Endothelial cell of umbilical vein (primary cell): ENCODE measurements at regions not wholly inside any gene's neighbourhood (a gene's known extent, or its start where the extent isn't known, plus 50 kb on each side); places are given as distances from the start of the nearest gene placed in this dataset.

Experiments
- BruUV-seq: library from RNA; stranded (reverse); fragments of 400-500 nt; replicated peaks from 2 replicates; lab custom pipeline; 2021; lab: Mats Ljungman, UMichigan
- CTCF ChIA-PET: fragments of 300-600, 350-600 bp; sonication (Branson Sonifier 250); formaldehyde crosslinking; loops from one replicate; lab custom pipeline; 2021; ENCODE audit warnings: antibody characterized with exemption, inconsistent platforms; lab: Charles Lee
- POLR2A ChIA-PET: fragments of 300-600, 350-600 bp; sonication (Branson Sonifier 250); formaldehyde crosslinking; loops from one replicate; lab custom pipeline; 2021; ENCODE audit warnings: antibody characterized with exemption, inconsistent platforms; lab: Charles Lee
- DNase-seq: peaks from one replicate; pipeline ENCODE4 v3.0.0-alpha.2; 2011; ENCODE audit warnings: low read depth, low spot score
- FAIRE-seq: peaks from 2 replicates; lab custom pipeline; 2011; peaks lifted over from hg19 to GRCh38; lab: Jason Lieb, UNC
- H2AFZ ChIP-seq: 2 replicates; pipeline ENCODE4 v1.6.0; 2012; ENCODE audit warnings: low read depth, low read length, control low read depth, inconsistent platforms
- H3K27ac ChIP-seq: 2 replicates; pipeline ENCODE4 v1.5.1; 2011; ENCODE audit warnings: low read depth, mild to moderate bottlenecking, control low read depth, low read length, moderate library complexity; ENCODE audit not compliant: insufficient read depth
- H3K27me3 ChIP-seq, 2 experiments: 2 replicates each; pipeline versions ENCODE4 v1.6.0 to v1.6.1; 2011; ENCODE audit warnings: low read length in 2 of 2, mixed read lengths in 1 of 2; ENCODE audit not compliant: control insufficient read depth in 2 of 2, insufficient read depth in 2 of 2
- H3K36me3 ChIP-seq, 2 experiments: 2 replicates in 1 of 2; 3 replicates in 1 of 2; pipeline ENCODE4 v1.5.1; 2011; ENCODE audit warnings: low read length in 2 of 2, mild to moderate bottlenecking in 1 of 2, moderate library complexity in 1 of 2; ENCODE audit not compliant: control insufficient read depth in 2 of 2, insufficient read depth in 2 of 2; ENCODE audit errors: extremely low read depth in 1 of 2
- H3K4me1 ChIP-seq: 3 replicates; pipeline ENCODE4 v1.5.1; 2011; ENCODE audit warnings: mild to moderate bottlenecking, low read length; ENCODE audit not compliant: control insufficient read depth, insufficient read depth; ENCODE audit errors: extremely low read depth
- H3K4me2 ChIP-seq: 2 replicates; pipeline ENCODE4 v1.6.1; 2011; ENCODE audit warnings: low read length, control low read depth, mixed read lengths; ENCODE audit not compliant: insufficient read depth
- H3K4me3 ChIP-seq, 3 experiments: fragments of 200-600 bp in 1 of 3; sonication (generic), shearing (Covaris generic) in 1 of 3; replicated peaks in 1 of 3; 2 replicates each; pipeline ENCODE4 v1.5.1; 2011 to 2016; ENCODE audit warnings: control low read depth in 3 of 3, low read length in 3 of 3, mild to moderate bottlenecking in 2 of 3, inconsistent platforms in 1 of 3, low read depth in 1 of 3, moderate library complexity in 1 of 3; ENCODE audit not compliant: insufficient read depth in 1 of 3
- H3K79me2 ChIP-seq: 2 replicates; pipeline ENCODE4 v1.6.0; 2012; ENCODE audit warnings: low read length, inconsistent platforms; ENCODE audit not compliant: control insufficient read depth, insufficient read depth
- H3K9ac ChIP-seq: replicated peaks from 2 replicates; pipeline ENCODE3; 2011; ENCODE audit warnings: low read length, control low read depth; ENCODE audit not compliant: insufficient read depth; ENCODE audit errors: extremely low read depth
- H3K9me1 ChIP-seq: replicated peaks from 3 replicates; pipeline ENCODE4 v1.6.0; 2011; ENCODE audit warnings: mild to moderate bottlenecking, low read length; ENCODE audit not compliant: control insufficient read depth, insufficient read depth; ENCODE audit errors: extremely low read depth
- H3K9me3 ChIP-seq: replicated peaks from 2 replicates; pipeline ENCODE4 v1.5.1; 2012; ENCODE audit warnings: low read length, inconsistent platforms; ENCODE audit not compliant: control insufficient read depth, insufficient read depth
- H4K20me1 ChIP-seq: replicated peaks from 2 replicates; pipeline ENCODE3; 2011; ENCODE audit warnings: mild to moderate bottlenecking, low read length; ENCODE audit not compliant: control insufficient read depth, insufficient read depth; ENCODE audit errors: extremely low read depth
- EZH2 ChIP-seq: IDR thresholded peaks from 2 replicates; pipeline ENCODE4 v1.6.1; 2012; ENCODE audit warnings: borderline replicate concordance, low read depth, mild to moderate bottlenecking, moderate library complexity, low read length, inconsistent platforms; ENCODE audit not compliant: severe bottlenecking
- FOS ChIP-seq: IDR thresholded peaks from 2 replicates; pipeline ENCODE4 v1.6.1; 2011; ENCODE audit warnings: mild to moderate bottlenecking, low read length, moderate library complexity, borderline replicate concordance; ENCODE audit not compliant: insufficient read depth
- GATA2 ChIP-seq: IDR thresholded peaks from 2 replicates; pipeline ENCODE4 v1.7.0; 2011; ENCODE audit warnings: low read depth, mild to moderate bottlenecking, moderate library complexity, mixed read lengths, low read length; ENCODE audit not compliant: insufficient read length, insufficient read depth
- JUN ChIP-seq: IDR thresholded peaks from 2 replicates; pipeline ENCODE4 v1.6.1; 2011; ENCODE audit warnings: borderline replicate concordance, low read depth; ENCODE audit not compliant: insufficient read length, insufficient read depth
- MYC ChIP-seq: IDR thresholded peaks from one replicate; pipeline ENCODE4 v1.6.1; 2011; ENCODE audit warnings: mild to moderate bottlenecking, low read depth, low read length
- POLR2A ChIP-seq: IDR thresholded peaks from 2 replicates; pipeline ENCODE4 v1.6.1; 2012; ENCODE audit warnings: low read depth, mild to moderate bottlenecking, control low read depth, low read length
- POLR2AphosphoS5 ChIP-seq: IDR thresholded peaks from 2 replicates; pipeline ENCODE4 v1.6.1; 2012; ENCODE audit warnings: low read depth, mild to moderate bottlenecking, control low read depth, low read length, moderate library complexity; ENCODE audit not compliant: insufficient read depth
- dilution Hi-C: fragments of 300-500 bp; cut with MboI; formaldehyde crosslinking; loops from one replicate; pipeline ENCODE4 v1.15.0; 2019; ENCODE audit warnings: low sequenced_read_pairs; ENCODE audit not compliant: extremely low pct_ligation_motif_present
- intact Hi-C: fragments of 100-400 bp; cut with micrococcal nuclease; formaldehyde crosslinking; loops from one replicate; pipeline ENCODE4 v1.10.0; 2022
- TF ChIP-seq, protein P1 (sequence below), 2 donors: IDR thresholded peaks; 1 replicate in 1 of 2; 2 replicates in 1 of 2; pipeline ENCODE4 v1.5.1; 2011; ENCODE audit warnings: low read length in 2 of 2, mild to moderate bottlenecking in 2 of 2, moderate library complexity in 2 of 2, control low read depth in 1 of 2, inconsistent platforms in 1 of 2, low read depth in 1 of 2; ENCODE audit not compliant: insufficient read depth in 1 of 2; ENCODE audit errors: extremely low read depth in 1 of 2
- TF ChIP-seq, protein P2 (sequence below): IDR thresholded peaks from 2 replicates; pipeline ENCODE4 v1.6.1; 2011; ENCODE audit not compliant: insufficient read depth, insufficient read length

DNA sequence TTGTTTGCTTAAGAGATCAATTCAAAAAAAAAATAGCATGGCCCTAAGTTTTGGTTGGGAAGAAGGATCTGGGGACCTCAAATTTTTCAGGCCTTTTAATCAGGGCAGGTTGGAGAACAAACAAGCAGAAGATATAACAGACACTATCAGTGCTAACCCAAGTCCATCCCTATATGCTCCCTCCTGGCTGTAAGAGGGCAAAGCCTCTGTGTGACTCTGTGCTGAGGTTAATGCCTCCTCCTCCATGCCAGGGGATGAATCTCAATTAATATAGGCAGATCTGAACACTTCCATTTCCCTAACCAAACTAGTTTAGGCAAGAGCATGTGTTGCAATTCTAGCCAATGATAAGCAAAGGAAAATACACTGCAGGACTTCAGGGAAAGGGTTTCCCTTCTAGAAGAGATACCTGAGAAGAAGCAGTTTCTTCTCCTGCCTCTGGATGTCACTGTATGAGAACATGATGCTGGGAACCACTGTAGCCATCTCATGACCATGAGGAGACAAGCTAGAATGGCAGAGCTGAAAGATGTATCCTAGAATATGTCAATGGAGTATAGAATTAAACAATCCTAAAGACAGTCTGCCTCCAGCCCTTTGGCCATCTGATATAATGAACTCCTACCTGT lies 76.0 kb downstream of the CHD9NB start:
- Histone ChIP-seq H3K4me1 (no peaks in the 10 kb centered on the region), H3K9ac (no peak overlapping the region), H3K36me3 (no peaks in the 10 kb centered on the region), H3K79me2 (no peaks in the 10 kb centered on the region), H3K27ac (no peak overlapping the region), H3K9me1 (no peaks in the 10 kb centered on the region), H4K20me1 (no peaks in the 10 kb centered on the region), H3K9me3 (no peaks in the 10 kb centered on the region), H2AFZ (no peak overlapping the region), H3K4me2 (no peak overlapping the region), H3K4me3 (no peak overlapping the region), H3K27me3 (no peaks in the 10 kb centered on the region)
- TF ChIP-seq FOS: no peak
- TF ChIP-seq, protein P1, sequence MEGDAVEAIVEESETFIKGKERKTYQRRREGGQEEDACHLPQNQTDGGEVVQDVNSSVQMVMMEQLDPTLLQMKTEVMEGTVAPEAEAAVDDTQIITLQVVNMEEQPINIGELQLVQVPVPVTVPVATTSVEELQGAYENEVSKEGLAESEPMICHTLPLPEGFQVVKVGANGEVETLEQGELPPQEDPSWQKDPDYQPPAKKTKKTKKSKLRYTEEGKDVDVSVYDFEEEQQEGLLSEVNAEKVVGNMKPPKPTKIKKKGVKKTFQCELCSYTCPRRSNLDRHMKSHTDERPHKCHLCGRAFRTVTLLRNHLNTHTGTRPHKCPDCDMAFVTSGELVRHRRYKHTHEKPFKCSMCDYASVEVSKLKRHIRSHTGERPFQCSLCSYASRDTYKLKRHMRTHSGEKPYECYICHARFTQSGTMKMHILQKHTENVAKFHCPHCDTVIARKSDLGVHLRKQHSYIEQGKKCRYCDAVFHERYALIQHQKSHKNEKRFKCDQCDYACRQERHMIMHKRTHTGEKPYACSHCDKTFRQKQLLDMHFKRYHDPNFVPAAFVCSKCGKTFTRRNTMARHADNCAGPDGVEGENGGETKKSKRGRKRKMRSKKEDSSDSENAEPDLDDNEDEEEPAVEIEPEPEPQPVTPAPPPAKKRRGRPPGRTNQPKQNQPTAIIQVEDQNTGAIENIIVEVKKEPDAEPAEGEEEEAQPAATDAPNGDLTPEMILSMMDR (IDR thresholded peaks at IDR 0.05; ENCODE audit: extremely low read depth in 1 of 2, insufficient read depth in 1 of 2, low read depth in 1 of 2, low read length in 2 of 2): peak in 1 of 2 donors; percentile 31
- no peak for FAIRE-seq
- DNase-seq: peak; percentile 17
- intact Hi-C loops: loop anchor here (5.0 kb wide), 1 partner anchor 306 kb away; no protein-coding TSS in a partner anchor
- CTCF ChIA-PET: interaction anchor here (0.5 to 2.9 kb wide), 16 partner anchors 10 to 785 kb away, joined by 3 to 28 read pairs (median 4); partner anchors contain the start of gene CHD9NB
- no TSS peak for BruUV-seq
- dilution Hi-C loops: no loop called here
- POLR2A ChIA-PET: no interaction called here

DNA sequence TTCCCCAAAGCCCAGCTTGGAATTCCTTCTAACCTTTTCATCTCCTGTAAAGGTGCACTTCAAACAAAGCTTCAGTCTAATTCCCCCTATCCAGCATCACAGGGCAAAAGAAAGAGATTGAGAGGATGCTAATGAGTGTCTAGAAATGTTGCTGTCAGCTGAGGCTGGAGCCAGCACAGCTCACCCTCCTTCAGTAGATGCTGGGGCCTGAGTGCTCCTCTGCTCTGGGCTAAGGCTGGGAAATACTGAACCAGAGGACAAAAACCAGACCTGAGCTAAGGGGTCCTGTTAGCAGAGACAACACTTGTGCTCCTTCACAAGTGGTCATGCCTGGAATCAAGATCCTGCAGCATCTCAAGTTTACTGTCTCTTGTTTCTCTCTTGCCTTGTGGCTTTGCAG lies 85.0 kb downstream of the CHD9NB start:
- Histone ChIP-seq H4K20me1 (no peaks in the 10 kb centered on the region), H3K79me2 (no peaks in the 10 kb centered on the region), H3K4me2 (no peak overlapping the region), H3K4me3 (no peak overlapping the region), H3K9me1 (no peaks in the 10 kb centered on the region), H3K36me3 (no peaks in the 10 kb centered on the region), H3K4me1 (no peaks in the 10 kb centered on the region), H3K9ac (no peak overlapping the region), H2AFZ (no peak overlapping the region), H3K27ac (no peak overlapping the region), H3K27me3 (no peaks in the 10 kb centered on the region), H3K9me3 (no peaks in the 10 kb centered on the region)
- ChIA-PET CTCF (interaction anchor here (1.2 kb wide), 1 partner anchor 316 kb away, joined by 4 read pairs; no protein-coding TSS in a partner anchor), POLR2A (no interaction called here)
- no peak for FAIRE-seq
- dilution Hi-C loops: no loop called here
- TF ChIP-seq, protein P2, sequence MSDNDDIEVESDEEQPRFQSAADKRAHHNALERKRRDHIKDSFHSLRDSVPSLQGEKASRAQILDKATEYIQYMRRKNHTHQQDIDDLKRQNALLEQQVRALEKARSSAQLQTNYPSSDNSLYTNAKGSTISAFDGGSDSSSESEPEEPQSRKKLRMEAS: no peak
- no peak for TF ChIP-seq POLR2AphosphoS5
- no peak for TF ChIP-seq FOS
- no peak for TF ChIP-seq POLR2A
- no peak for TF ChIP-seq EZH2
- no peak for TF ChIP-seq GATA2
- no peak for TF ChIP-seq MYC
- no peak for TF ChIP-seq JUN
- TF ChIP-seq, protein P1 (IDR thresholded peaks at IDR 0.05; ENCODE audit: extremely low read depth in 1 of 2, insufficient read depth in 1 of 2, low read depth in 1 of 2, low read length in 2 of 2): no peak
- intact Hi-C loops: no loop called here
- BruUV-seq: no TSS peak
- no peak for DNase-seq
